GM12892 (cell line): ENCODE measurements at regions not wholly inside any gene's neighbourhood (a gene's known extent, or its start where the extent isn't known, plus 50 kb on each side); places are given as distances from the start of the nearest gene placed in this dataset.

Experiments
- DNase-seq: peaks from one replicate; pipeline ENCODE4 v3.0.0; 2011; ENCODE audit not compliant: insufficient read length
- FAIRE-seq: peaks from 2 replicates; lab custom pipeline; 2011; peaks lifted over from hg19 to GRCh38; lab: Jason Lieb, UNC
- POLR2A ChIP-seq: IDR thresholded peaks from 2 replicates; pipeline ENCODE4 v1.6.1; 2011; ENCODE audit warnings: low read depth, low read length, control low read depth
- POLR2AphosphoS5 ChIP-seq: IDR thresholded peaks from 2 replicates; pipeline ENCODE4 v1.6.1; 2011; ENCODE audit warnings: low read depth, low read length, control low read depth
- TAF1 ChIP-seq: IDR thresholded peaks from 2 replicates; pipeline ENCODE4 v1.6.1; 2011; ENCODE audit warnings: low read depth, mild to moderate bottlenecking, control low read depth, low read length, borderline replicate concordance

DNA sequence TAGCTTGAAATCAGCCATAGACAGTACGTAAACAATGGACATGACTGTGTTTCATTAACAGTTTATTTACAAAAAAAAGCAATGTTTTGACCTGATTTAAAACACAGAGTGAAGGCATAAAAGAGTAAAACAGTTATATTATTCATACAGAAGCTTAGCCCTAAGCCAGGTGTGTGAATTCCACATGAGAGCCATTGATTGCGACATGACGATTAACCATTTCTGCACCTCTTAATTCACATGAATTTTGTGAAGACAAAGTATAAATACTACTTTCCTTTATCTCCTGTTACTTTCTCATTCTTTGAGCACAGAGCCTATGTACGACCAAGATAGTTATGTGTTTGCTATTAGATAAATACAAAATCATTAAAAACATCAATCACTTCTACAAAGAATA, 55.0 kb upstream of the MAGEB18 start:
- TF ChIP-seq TAF1 (no peak), POLR2AphosphoS5 (no peak), POLR2A (no peak)
- DNase-seq (no peak), FAIRE-seq (no peak)
